ENCODE measurements at regions not wholly inside any gene's neighbourhood (a gene's known extent, or its start where the extent isn't known, plus 50 kb on each side); places are given as distances from the start of the nearest gene placed in this dataset.

DNA sequence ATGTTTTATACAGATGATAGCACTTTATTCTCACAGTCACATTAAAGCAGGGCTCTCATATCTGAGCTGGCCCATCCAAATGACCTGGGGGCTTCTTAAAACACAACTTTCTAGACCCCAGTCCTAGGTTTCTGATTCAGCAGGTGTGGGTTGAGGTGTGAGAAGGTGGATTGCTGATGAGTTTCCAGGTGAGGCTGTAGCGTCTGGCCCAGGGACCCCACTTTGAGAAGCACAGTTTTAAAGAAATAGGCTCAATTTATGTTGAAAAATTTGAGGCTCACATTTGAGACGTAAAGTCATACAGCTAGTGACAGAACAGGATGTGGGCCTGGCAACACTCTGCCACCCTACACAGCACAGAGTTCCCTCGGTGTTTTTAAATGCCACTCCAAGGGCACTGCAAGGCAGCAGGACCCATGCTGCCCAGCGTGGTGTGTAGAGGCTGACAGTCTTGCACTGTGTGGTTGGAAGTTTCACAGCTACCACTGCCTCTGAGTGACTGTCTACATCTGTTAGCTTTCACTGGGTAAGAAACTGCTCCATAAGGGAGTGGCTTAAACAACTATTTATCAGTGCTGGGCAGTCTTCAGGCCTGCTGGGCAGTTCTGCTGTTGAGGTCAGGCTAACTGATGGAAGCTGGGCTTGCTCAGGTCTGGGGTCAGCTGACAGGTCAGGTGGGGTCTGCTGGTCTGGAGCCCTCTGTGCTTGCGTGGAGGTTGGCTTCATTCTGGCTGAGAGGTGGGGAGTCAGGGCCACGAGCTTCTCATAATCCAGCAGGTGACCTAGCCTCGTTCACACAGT, 319.7 kb downstream of the CXCL12 start:
- DNase-seq (ENCODE audit: low read depth in 2 of 3, low spot score in 1 of 3) = no peak

DNA sequence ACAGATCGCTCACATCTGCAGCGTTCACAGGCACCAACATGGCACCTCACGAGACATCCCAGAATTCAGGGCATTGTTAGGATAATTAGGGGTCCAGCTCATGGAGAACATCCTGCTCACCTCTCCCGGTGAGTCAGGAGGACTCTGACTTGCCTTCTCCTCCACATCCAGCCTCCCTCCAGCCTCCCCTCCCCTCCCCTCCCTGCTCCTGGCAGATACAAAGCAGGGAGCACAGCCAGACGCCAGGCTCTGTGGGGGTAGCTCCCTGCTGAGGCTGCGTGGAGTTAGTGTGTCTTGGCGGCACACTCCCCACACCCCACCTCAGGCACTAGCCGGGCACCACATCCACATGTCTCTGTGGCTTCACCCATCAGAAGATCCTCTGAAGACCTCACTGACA, 320.6 kb downstream of the CXCL12 start:
- no peak for DNase-seq (ENCODE audit: low read depth in 2 of 3, low spot score in 1 of 3)

DNA sequence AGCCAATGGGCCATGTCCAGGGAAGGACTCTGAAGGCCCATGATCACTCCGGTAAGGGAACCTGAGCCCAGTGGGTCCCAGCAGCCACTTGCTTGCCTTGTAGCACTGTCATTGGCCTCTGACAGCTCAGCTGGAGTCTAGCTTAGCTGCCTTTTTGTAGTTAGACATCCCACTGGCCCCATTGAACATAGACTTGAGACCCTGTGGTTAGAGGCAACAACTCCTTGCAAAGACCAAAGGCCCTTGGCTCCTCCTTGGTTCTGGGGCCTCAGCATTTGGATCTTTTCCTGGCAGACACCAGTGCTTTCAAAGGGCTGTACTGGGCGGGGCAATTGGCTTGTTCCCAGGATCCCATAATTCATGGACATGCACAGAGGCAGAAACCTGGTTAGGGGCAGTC, 321.2 kb downstream of the CXCL12 start:
- no peak for DNase-seq (ENCODE audit: low read depth in 2 of 3, low spot score in 1 of 3)

DNA sequence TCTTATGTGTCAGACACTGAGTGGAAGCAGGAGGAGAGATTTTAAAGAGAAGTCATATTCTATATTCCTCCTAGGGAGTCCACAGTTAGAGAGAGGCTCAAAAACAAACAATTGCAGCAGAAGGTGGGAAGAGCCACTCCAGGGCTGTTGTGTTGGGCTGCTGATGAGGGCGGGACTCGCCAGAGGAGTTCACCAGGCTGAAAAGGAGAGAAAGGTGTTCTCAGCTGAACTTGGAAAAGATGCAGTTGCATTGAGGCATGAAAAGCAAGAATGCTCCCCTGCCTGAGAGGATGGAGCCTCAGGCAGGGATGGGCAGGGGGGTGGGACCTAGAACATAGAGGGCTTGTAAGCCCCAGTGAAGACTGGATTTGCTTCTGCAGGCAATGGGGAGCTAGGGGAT, 324.2 kb downstream of the CXCL12 start:
- DNase-seq (ENCODE audit: low read depth in 2 of 3, low spot score in 1 of 3) = no peak

DNA sequence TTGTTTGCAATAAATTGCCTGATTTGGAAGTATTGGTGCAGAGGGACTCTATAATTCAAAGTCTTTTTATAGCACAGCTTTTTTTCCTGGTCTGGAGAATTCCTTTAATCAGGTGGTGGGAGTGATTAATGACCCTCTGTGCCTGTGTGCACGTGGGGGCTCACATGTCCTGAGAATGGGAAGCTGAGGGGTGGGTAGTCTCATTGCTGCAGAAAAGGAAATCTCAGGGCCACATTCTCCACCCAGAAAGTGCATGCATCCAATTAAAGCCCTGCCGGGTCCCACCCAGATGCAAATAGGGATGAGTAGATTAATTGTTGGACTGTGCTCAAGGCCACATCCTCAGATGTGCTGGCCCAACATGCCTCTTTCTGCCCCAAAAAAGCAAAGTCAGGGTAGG, 324.7 kb downstream of the CXCL12 start:
- DNase-seq (ENCODE audit: low read depth in 2 of 3, low spot score in 1 of 3) = no peak

DNA sequence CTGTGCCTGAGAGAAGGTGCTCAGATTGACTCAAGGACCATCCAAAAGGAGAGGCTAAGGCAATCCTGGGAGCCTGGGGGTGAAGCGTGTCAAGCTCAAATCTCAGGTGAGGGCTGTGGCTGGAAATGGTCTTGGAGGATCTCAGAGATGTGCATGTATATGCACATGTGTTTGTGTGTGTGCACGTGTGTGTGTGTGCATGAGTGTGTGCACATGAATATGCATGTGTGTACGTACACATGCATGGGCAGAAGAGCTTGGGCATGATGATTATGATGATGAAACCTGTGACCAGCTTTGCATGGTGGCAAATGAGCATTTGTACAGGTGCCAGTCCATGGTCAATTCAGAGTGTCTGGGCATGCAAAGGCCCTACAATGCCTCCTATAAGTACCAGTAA, 326.6 kb downstream of the CXCL12 start:
- DNase-seq (ENCODE audit: low read depth in 2 of 3, low spot score in 1 of 3) = no peak

DNA sequence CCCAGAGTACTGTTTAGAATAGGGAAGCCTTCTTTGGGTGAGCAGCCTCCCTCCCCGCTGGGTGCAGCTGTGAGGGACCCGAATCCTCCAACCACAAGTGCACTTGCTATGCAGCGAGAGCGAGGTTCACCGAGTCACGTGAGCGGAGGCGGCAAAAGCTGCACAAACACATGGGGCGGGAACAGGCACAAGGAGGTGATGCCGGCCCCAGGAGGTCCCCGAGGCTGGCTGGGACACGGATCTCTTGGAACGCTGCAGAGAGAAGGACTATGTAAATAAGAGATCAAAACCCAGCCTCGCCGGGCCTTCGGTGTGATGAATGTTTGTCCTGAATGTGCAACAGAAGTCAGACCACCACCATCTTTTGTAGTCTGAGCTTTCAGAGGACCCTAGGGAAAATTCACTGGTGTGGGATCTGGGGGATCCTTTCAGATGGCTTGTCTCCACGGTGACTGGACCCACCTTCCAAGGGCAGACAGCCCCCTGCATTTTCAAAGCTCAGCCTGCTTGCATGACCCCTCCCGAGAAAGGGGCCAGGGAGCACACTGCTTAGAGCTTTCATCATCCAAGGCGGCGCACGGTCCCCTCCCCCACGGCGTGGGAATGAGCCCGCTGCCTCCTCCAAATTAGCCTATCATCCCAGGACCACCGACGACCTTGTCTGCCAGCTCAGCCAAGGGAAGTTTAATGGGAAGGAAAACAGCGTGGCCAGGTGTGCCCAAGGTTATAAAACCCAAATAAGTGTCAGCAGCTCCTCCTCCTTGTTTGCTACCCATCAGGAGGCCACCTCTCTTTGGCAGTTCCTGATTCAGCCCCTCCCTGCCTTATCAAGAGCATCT, 327.7 kb downstream of the CXCL12 start:
- DNase-seq (ENCODE audit: low read depth in 2 of 3, low spot score in 1 of 3) = no peak

DNA sequence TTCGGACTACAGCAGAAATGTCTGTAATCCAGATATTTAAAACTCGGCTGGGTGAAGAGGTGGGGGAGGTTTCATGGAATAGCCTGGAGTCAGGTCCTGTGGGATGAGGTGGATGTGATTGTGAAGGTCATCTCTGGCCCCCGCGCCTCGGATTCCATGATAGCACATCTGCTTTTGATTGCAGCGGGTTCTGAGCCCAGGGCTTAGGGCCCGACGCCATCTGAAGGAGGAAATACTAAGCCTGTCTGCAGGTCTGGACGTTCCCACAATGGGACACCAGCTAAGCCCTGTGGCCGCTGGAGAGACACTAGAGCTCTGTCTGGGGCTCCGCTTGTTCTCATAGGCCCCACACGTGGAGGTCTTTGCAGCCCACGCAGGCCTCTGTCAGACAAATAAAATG, 328.7 kb downstream of the CXCL12 start:
- DNase-seq (ENCODE audit: low read depth in 2 of 3, low spot score in 1 of 3) = no peak

DNA sequence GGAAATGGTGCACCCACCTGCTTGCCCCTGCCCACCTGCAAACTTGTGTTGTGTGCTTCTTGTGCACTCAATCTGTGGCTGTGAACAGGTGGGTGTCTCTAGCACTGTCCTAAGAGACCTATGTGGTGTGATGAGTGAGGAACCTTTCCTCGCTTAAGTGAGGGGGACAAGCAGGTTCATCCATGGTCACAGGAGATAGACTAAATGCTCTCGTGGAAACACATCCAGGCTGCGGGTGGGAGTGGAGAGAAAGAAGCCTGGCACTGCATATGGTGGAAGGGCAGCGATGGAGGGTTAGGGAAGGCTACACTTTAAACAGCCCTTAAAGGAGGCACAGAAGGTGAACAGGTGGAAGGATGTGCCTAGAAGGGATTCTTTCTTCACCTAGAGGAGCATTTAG, 330.9 kb downstream of the CXCL12 start:
- DNase-seq (ENCODE audit: low read depth in 2 of 3, low spot score in 1 of 3) = no peak

DNA sequence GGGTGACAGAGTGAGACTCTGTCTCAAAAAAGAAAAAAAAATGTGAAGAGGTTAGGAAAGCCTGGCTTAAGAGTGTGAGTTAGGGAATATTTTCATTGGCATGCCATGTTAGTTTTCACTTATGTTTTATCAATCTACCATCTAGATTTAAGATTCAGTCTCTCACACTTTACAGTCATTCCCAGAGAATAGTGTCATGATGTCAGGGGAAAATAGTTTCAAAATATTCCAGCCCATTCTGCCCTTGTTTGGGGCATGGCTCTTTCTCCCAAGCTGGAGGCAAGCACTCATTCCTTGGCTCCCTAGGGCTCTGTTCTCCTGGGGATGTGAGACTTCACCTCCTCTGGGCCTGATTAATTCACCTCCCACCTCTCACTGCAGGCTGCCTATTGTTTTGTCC, 331.5 kb downstream of the CXCL12 start:
- DNase-seq (ENCODE audit: low read depth in 2 of 3, low spot score in 1 of 3) = no peak

DNA sequence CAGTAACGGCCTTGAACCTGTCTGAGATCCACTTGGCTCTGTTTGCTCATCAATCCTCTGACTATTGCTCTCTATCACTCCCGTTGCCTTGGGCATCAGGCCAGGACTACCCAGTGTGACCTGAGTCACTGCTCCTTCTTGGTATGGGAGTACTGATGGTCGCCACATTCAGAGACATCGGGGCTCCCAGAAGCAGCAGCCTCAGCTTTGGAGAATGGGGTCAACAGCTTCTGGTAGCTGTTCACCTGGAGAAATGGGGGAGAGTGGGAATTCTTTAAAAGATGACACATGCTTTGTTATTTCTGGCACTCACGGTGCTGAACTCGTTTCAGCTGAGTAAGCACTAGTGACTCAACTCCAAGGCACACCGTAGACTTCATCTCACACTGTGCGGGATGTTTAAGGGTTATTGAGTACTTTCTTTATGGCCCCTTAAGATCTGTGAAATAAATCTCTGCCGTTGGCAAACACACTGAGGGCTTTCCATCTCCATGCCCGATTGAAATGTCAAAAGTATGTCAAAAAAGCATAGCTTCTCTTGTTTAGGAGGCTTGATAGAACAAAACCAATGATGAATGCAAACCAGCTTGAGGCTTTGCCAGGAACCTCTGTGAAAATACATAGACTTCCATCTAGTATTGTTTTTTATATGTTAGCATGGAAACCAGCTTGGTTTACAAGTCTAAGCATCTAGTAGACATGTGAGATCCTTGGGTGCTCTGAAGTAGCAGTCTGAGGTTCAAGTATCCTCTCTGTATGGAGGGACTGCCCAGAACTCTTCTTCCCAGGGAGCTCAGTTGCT, 333.1 kb downstream of the CXCL12 start:
- no peak for DNase-seq (ENCODE audit: low read depth in 2 of 3, low spot score in 1 of 3)

DNA sequence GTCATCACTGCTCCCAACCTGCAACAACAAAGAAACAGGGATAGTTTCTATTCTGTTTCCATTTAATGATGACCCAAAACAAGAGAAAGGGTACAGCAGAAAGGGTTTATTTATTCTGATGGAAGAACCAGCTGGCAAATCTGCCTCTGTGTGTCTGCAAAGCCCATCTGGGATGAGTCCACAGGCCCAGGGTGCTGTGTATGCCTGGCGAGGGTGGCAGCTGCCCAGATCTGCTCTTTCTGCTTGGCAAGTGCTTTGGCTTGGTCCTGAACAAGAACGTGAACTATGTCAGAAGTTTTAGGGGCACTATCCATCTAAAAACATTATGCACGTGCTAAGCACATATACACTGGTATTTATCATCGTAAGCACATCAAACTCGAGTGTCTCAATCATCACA, 333.8 kb downstream of the CXCL12 start:
- no peak for DNase-seq (ENCODE audit: low read depth in 2 of 3, low spot score in 1 of 3)

DNA sequence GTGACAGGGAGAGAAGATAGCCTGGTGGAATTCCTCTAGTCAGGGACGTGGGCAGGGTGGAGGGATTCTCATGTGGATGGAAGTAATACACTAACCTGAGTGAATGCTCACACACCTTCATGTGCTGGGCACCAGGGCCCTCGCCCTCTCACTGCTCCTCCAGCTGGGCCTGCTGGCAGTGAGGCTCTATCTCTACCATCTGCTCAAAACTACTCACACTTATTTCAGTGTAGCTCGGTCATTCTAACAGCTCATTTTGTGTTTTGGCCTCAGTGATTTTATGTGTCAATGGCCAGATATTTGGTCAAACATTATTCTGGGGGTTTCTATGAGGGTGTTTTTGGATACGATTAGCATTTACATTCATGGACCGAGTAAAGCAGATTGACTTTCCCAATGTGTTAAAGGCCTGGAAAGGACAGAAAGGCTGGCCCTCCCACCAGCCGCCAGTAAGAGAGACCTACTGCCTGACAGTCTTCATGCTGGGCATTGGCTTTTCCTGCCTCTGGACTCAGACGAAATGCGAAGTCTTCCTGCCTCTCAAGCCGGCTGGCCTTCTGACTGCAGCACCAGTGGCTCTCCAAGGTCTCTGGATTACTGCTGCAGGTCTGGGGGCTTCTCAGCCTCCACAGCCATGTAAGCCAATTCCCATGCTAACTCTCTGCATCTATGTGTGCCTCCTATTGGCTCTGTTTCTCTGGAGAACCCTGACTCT, 335.4 kb downstream of the CXCL12 start:
- no peak for DNase-seq (ENCODE audit: low read depth in 2 of 3, low spot score in 1 of 3)

DNA sequence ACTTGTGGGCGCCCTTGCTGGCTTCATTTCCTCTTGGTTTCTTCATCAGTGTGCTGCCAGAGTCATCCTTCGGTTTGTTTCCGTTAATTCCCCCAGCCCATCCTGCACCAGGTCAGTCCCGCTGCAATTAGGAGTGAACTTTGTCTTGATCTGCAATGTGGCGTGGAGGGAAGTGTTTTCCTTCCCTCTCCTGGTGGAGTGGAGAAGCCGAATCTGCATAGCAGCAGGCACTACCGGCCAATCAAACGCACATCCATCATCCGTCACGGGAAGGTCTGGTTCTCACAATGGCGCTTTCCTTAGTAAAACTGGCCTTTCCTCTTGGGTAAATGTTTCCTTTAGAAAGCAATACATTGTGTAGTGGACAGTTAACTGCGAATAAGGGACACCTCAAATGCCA, 337.5 kb downstream of the CXCL12 start:
- no peak for DNase-seq (ENCODE audit: low read depth in 2 of 3, low spot score in 1 of 3)

DNA sequence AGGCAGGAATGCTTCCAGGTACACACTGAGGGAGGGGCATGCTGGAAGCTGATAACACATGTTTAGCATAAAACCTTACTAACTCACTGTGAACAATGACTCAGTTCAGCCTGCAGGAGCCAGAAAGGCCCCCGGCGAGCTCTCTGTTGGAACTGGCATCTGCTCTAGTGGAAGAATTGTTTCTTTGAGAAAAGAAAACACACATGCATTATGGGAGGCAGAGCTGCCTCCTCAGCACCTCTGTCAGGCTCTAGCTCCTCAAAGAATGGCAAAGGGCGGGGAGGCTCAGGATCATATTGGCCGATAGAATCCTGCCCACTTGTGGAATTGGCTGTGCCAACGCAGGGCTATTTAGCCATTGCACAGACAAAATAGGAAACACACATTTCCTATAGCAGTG, 338.3 kb downstream of the CXCL12 start:
- no peak for DNase-seq (ENCODE audit: low read depth in 2 of 3, low spot score in 1 of 3)

DNA sequence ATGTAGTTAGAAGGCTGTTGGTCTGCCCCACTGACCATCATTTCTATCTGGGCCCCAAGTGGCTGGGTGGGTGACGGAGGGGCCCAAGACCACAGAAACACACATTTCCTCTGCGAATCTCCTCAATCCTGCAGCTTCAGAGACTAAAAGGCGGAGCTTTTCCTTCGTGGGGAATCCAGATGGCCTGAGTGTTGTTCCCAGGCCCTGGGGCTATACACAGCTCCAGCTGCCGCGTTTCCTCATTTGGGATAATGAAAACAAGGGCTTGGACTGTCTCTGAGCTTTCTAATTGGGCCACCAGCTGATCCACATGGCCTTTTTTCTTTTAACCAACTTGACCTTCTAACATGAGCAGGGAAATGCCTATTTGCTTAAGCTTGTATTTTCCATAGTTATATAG, 339.9 kb downstream of the CXCL12 start:
- no peak for DNase-seq (ENCODE audit: low read depth in 2 of 3, low spot score in 1 of 3)

DNA sequence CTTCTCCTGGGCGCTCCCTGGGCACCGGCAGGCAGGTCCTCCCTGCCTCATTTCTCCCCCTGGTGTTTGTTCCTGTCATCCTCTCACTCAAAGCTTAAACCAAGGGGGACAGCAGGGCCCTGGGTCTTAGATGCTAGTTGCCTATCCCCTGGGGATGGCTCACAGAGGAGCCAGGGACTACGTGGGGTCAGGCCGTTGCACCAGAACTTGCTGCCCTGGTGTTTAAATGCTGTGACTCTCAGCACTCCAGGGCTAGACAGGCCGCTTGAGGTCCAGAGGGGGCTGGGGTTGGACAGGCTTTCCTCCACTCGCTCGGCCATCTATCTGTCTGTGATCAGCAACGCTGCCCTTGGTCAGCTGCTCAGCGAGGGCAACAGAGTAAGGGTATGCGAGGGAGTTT, 340.3 kb downstream of the CXCL12 start:
- no peak for DNase-seq (ENCODE audit: low read depth in 2 of 3, low spot score in 1 of 3)

DNA sequence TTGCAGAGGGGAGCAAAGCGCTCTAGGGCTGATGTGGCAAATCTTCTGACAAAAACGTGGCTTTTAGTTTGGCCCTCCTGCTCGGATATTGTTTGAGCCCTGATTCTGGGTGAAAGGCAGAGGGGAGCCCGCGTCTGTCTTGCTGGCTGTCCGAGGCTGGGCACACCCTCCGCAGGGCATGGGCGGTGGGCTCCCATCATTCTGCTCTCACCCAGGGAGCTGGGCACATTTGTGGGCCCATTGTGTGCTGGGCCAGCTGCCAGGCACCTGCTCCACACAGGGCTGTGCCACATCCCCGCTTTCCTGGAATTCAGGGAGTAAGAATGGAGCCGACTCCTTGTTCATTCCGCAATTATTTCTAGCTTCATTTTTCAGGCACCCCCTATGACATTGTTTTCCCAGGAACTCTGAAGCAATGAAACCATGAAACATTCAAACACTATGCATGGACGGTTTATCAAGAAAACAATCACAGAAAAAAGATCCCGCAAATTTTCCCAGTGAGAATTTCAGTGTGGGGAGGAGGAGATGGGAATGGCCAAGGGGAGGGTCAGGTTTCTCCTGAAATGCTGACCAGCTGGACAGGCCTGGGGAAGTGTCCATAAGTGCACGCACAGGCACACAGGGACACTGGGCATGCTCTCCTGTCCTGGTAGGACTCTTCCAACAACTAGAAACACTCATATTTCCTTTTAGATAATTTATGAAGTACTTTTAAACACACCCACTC, 341.1 kb downstream of the CXCL12 start:
- no peak for DNase-seq (ENCODE audit: low read depth in 2 of 3, low spot score in 1 of 3)

DNA sequence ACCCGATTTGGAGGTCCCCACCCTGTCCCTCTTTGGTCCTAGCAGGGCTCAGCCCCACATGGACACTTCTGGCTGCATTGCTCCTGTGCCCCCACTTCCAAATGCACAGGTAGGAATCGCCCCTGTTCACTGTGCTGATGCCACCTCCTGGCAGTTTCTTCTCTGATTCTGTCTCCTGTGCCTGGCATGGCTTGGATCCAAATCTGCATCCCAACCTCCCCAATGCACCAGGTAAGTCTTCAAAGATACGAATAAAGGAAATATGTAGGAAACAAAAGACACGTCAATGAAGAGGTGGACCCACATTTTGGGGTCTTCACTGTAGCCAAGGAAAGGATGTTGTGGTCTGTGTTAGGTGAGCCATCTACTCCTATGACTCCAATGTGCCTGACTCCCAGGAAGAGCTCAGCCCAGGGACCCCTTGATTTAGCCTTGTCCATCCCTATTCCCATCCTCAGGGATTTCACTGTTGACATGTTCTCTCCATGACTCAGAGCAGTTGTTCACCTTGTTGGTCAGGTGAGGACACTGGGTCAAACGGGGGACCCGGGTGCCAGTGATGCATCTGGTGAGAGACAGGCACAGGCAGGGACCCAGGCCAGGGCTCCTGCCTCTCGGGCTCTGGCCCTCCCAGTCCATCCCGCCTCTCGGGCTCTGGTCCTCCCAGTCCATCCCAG, 341.8 kb downstream of the CXCL12 start:
- DNase-seq (ENCODE audit: low read depth in 2 of 3, low spot score in 1 of 3) = no peak

Measured in stimulated activated CD4-positive, alpha-beta T cell treated with anti-CD3 and anti-CD28 coated beads, Interleukin-12 subunit alpha, Interleukin-12 subunit beta, amount 100 ng/mL, for 48 hours (primary cell).